Breast epithelium (tissue), 4 donors: ENCODE measurements at regions not wholly inside any gene's neighbourhood (a gene's known extent, or its start where the extent isn't known, plus 50 kb on each side); places are given as distances from the start of the nearest gene placed in this dataset.
"Not testable (repeated sequence)": the region's sequence is repeated elsewhere in the genome, so short reads cannot be mapped to it uniquely, and the experiment has no call there.

Source experiments
- DNase-seq, 2 donors: peaks; one replicate each; pipeline ENCODE4 v3.0.0-alpha.2; 2019; ENCODE audit warnings: low spot score in 2 of 2
- H3K27ac ChIP-seq, 2 donors: fragments of 200-600 bp; sonication (generic) in 1 of 2; one replicate each; pipeline ENCODE4 v1.5.1; 2016 to 2019; ENCODE audit warnings: mild to moderate bottlenecking in 1 of 2
- H3K27me3 ChIP-seq, 2 donors: fragments of 200-600 bp; sonication (generic) in 1 of 2; one replicate each; pipeline versions ENCODE4 v1.5.1 to v1.6.0; 2017 to 2019; ENCODE audit warnings: control low read depth in 1 of 2, mild to moderate bottlenecking in 1 of 2
- H3K36me3 ChIP-seq: fragments of 200-600 bp; one replicate; pipeline ENCODE4 v1.5.1; 2019
- H3K4me1 ChIP-seq, 2 donors: fragments of 200-600 bp; sonication (generic); one replicate each; pipeline ENCODE4 v1.5.1; 2016 to 2019; ENCODE audit warnings: control low read depth in 1 of 2
- H3K4me3 ChIP-seq, 3 donors: fragments of 200-600 bp; sonication (generic); 1 replicate in 2 of 3; 2 replicates in 1 of 3; pipeline ENCODE4 v1.5.1; 2016 to 2019; ENCODE audit warnings: mild to moderate bottlenecking in 3 of 3, moderate library complexity in 2 of 3
- H3K9me3 ChIP-seq, 2 donors: fragments of 200-600 bp; sonication (generic) in 1 of 2; one replicate each; pipeline ENCODE4 v1.5.1; 2016 to 2019; ENCODE audit warnings: control low read depth in 1 of 2
- CTCF ChIP-seq, 3 donors: fragments of 450-650 bp; IDR thresholded peaks; one replicate each; pipeline ENCODE4 v1.5.1; 2016 to 2017; ENCODE audit warnings: antibody characterized with exemption in 3 of 3, mild to moderate bottlenecking in 3 of 3, moderate library complexity in 3 of 3
- POLR2A ChIP-seq: fragments of 450-650 bp; IDR thresholded peaks from one replicate; pipeline ENCODE4 v1.6.1; 2016; ENCODE audit warnings: antibody characterized with exemption, mild to moderate bottlenecking, moderate library complexity
- POLR2AphosphoS5 ChIP-seq, 3 donors: sonication (generic); formaldehyde crosslinking; IDR thresholded peaks; one replicate each; pipeline ENCODE4 v1.6.1; 2017; ENCODE audit warnings: antibody characterized with exemption in 3 of 3
- intact Hi-C: fragments of 100-400 bp; cut with DNase I; formaldehyde crosslinking; loops from one replicate; pipeline ENCODE4 v1.15.1; 2023; ENCODE audit warnings: low total_unique reads

GRCh38 chr21:39003982-39004633 lies 179.1 kb downstream of the PSMG1 start:
- Histone ChIP-seq H3K27me3 (no peaks in the 10 kb centered on the region), H3K4me1 (peaks cover 0 to 15% of the 10 kb centered on the region in 2 donors), H3K27ac (peak overlapping the region; percentile 64 to 89), H3K4me3 (no peak overlapping the region), H3K36me3 (no peaks in the 10 kb centered on the region), H3K9me3 (peaks cover 0 to 6% of the 10 kb centered on the region in 2 donors)
- intact Hi-C loops, result no loop called here
- no peak for DNase-seq
- TF ChIP-seq POLR2AphosphoS5 (IDR thresholded peaks at IDR 0.05) (peak in 1 of 3 donors; percentile 50), CTCF (IDR thresholded peaks at IDR 0.05) (no peak), POLR2A (no peak)

GRCh38 chr21:39001341-39001740 lies 181.9 kb downstream of the PSMG1 start:
- Histone ChIP-seq H3K36me3 (no peaks in the 10 kb centered on the region), H3K9me3 (peaks cover 0 to 3% of the 10 kb centered on the region in 2 donors), H3K4me3 (no peak overlapping the region), H3K4me1 (peaks cover 0 to 9% of the 10 kb centered on the region in 2 donors), H3K27me3 (no peaks in the 10 kb centered on the region), H3K27ac (peak overlapping the region in 1 of 2 donors; percentile 75)
- no peak for TF ChIP-seq POLR2A
- TF ChIP-seq POLR2AphosphoS5 (IDR thresholded peaks at IDR 0.05), result no peak
- TF ChIP-seq CTCF (IDR thresholded peaks at IDR 0.05), result no peak
- intact Hi-C loops, result no loop called here
- no peak for DNase-seq

GRCh38 chr21:39000496-39000895 lies 182.8 kb downstream of the PSMG1 start:
- TF ChIP-seq POLR2A (no peak), POLR2AphosphoS5 (IDR thresholded peaks at IDR 0.05) (peak in 1 of 3 donors; percentile 31)
- intact Hi-C loops, result no loop called here

GRCh38 chr21:38999161-38999560 lies 184.1 kb downstream of the PSMG1 start:
- H3K4me3 ChIP-seq, result no peak overlapping the region
- H3K27me3 ChIP-seq, result no peaks in the 10 kb centered on the region
- intact Hi-C loops, result no loop called here
- TF ChIP-seq CTCF (IDR thresholded peaks at IDR 0.05), result no peak
- no peak for TF ChIP-seq POLR2AphosphoS5 (IDR thresholded peaks at IDR 0.05)
- TF ChIP-seq POLR2A, result no peak
- no peaks in the 10 kb centered on the region for H3K9me3 ChIP-seq
- no peaks in the 10 kb centered on the region for H3K36me3 ChIP-seq
- no peak overlapping the region for H3K27ac ChIP-seq
- DNase-seq, result no peak
- no peaks in the 10 kb centered on the region for H3K4me1 ChIP-seq

More at GRCh38 chr21:39000496-39000895, 182.8 kb downstream of the PSMG1 start:
- Histone ChIP-seq H3K27me3 (no peaks in the 10 kb centered on the region), H3K4me1 (peaks cover 0 to 5% of the 10 kb centered on the region in 2 donors), H3K27ac (peak overlapping the region in 1 of 2 donors; percentile 75), H3K4me3 (no peak overlapping the region), H3K36me3 (no peaks in the 10 kb centered on the region), H3K9me3 (no peaks in the 10 kb centered on the region)
- no peak for DNase-seq

GRCh38 chr21:38998281-38998680 lies 185.0 kb downstream of the PSMG1 start:
- H3K4me3 ChIP-seq, H3K27ac ChIP-seq, H3K36me3 ChIP-seq, H3K4me1 ChIP-seq, DNase-seq, H3K9me3 ChIP-seq, intact Hi-C loops, H3K27me3 ChIP-seq: not testable (repeated sequence)

GRCh38 chr21:38997843-38998175 lies 185.4 kb downstream of the PSMG1 start:
- H3K36me3 ChIP-seq, DNase-seq, H3K4me3 ChIP-seq, H3K27me3 ChIP-seq, H3K27ac ChIP-seq, intact Hi-C loops, H3K4me1 ChIP-seq, H3K9me3 ChIP-seq: not testable (repeated sequence)
